DMS114 treated with DMSO at 0.1 percent for 48 hours (cell line): ENCODE measurements at regions not wholly inside any gene's neighbourhood (a gene's known extent, or its start where the extent isn't known, plus 50 kb on each side); places are given as distances from the start of the nearest gene placed in this dataset.

Experiments
- DNase-seq: peaks from one replicate; lab custom pipeline; 2025; ENCODE audit not compliant: unreplicated experiment; lab: John Stamatoyannopoulos, UW

GRCh38 chr4:28151314-28151713, 1290.7 kb downstream of the STIM2 start:
- no peak for DNase-seq

- DNase-seq: no peak
These were observed 1306.8 kb downstream of the STIM2 start for GRCh38 chr4:28167411-28167810.

- no peak for DNase-seq
These were observed 1316.3 kb downstream of the STIM2 start for GRCh38 chr4:28176942-28177341.

GRCh38 chr4:28177641-28178040, 1317.0 kb downstream of the STIM2 start:
- DNase-seq: no peak

GRCh38 chr4:28179126-28179525, 1318.5 kb downstream of the STIM2 start:
- DNase-seq: no peak

GRCh38 chr4:28209371-28209924, 1348.8 kb downstream of the STIM2 start:
- DNase-seq: no peak

GRCh38 chr4:28211676-28212470, 1351.2 kb downstream of the STIM2 start:
- DNase-seq: no peak

- no peak for DNase-seq
These were observed 1360.9 kb downstream of the STIM2 start for GRCh38 chr4:28221536-28221935.

GRCh38 chr4:28225050-28225449, 1364.4 kb downstream of the STIM2 start:
- no peak for DNase-seq

- no peak for DNase-seq
These were observed 1365.2 kb downstream of the STIM2 start for GRCh38 chr4:28225689-28226353.

GRCh38 chr4:28226962-28227361, 1366.3 kb downstream of the STIM2 start:
- DNase-seq: no peak

GRCh38 chr4:28227764-28228163, 1367.1 kb downstream of the STIM2 start:
- no peak for DNase-seq

GRCh38 chr4:28228561-28229491, 1368.2 kb downstream of the STIM2 start:
- DNase-seq: no peak

- DNase-seq: no peak
These were observed 1371.7 kb downstream of the STIM2 start for GRCh38 chr4:28232376-28232775.

- no peak for DNase-seq
These were observed 1372.3 kb downstream of the STIM2 start for GRCh38 chr4:28232951-28233350.

- no peak for DNase-seq
These were observed 1373.1 kb downstream of the STIM2 start for GRCh38 chr4:28233724-28234123.

GRCh38 chr4:28238876-28239275, 1378.2 kb downstream of the STIM2 start:
- no peak for DNase-seq

- DNase-seq: no peak
These were observed 1380.4 kb downstream of the STIM2 start for GRCh38 chr4:28241021-28241420.

GRCh38 chr4:28247805-28248204, 1387.2 kb downstream of the STIM2 start:
- DNase-seq: no peak

GRCh38 chr4:28248269-28248668, 1387.6 kb downstream of the STIM2 start:
- DNase-seq: no peak

GRCh38 chr4:28250646-28251045, 1390.0 kb downstream of the STIM2 start:
- DNase-seq: no peak
